ENCODE measurements at regions not wholly inside any gene's neighbourhood (a gene's known extent, or its start where the extent isn't known, plus 50 kb on each side); places are given as distances from the start of the nearest gene placed in this dataset.

DNA sequence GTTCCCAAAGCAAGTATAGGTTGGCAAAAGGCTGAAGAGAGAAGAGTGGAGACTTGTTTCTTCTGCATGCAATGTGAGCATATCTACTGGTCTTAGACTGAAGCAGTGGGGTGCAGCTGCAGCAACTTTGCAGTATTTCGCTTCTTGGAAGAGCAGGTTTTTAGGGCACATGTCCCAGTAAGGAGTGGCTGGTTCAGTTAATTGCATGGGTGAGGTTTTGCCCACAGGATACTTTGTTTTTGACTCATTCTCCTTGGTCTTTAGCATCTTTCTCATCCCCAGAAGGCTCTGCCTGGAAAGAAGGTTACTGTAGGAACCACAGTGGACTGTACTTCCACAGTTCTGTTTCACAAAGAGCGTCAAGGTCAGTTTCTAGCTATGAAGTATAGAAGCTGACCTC is 68.0 kb upstream of the NR3C2 start:
- Mint-ChIP-seq H3K4me3 (ENCODE audit: unreplicated experiment) (no peak overlapping the region), H3K27me3 (ENCODE audit: unreplicated experiment) (no peaks in the 10 kb centered on the region), H3K27ac (ENCODE audit: unreplicated experiment) (no peak overlapping the region), H3K4me1 (ENCODE audit: unreplicated experiment) (no peaks in the 10 kb centered on the region), H3K36me3 (ENCODE audit: unreplicated experiment) (no peaks in the 10 kb centered on the region), H3K9me3 (ENCODE audit: unreplicated experiment) (peaks cover 12% of the 10 kb centered on the region)
- no peak for DNase-seq (ENCODE audit: extremely low spot score, unreplicated experiment)
- TF ChIP-seq, protein P1, sequence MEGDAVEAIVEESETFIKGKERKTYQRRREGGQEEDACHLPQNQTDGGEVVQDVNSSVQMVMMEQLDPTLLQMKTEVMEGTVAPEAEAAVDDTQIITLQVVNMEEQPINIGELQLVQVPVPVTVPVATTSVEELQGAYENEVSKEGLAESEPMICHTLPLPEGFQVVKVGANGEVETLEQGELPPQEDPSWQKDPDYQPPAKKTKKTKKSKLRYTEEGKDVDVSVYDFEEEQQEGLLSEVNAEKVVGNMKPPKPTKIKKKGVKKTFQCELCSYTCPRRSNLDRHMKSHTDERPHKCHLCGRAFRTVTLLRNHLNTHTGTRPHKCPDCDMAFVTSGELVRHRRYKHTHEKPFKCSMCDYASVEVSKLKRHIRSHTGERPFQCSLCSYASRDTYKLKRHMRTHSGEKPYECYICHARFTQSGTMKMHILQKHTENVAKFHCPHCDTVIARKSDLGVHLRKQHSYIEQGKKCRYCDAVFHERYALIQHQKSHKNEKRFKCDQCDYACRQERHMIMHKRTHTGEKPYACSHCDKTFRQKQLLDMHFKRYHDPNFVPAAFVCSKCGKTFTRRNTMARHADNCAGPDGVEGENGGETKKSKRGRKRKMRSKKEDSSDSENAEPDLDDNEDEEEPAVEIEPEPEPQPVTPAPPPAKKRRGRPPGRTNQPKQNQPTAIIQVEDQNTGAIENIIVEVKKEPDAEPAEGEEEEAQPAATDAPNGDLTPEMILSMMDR (IDR thresholded peaks at IDR 0.05): no peak

DNA sequence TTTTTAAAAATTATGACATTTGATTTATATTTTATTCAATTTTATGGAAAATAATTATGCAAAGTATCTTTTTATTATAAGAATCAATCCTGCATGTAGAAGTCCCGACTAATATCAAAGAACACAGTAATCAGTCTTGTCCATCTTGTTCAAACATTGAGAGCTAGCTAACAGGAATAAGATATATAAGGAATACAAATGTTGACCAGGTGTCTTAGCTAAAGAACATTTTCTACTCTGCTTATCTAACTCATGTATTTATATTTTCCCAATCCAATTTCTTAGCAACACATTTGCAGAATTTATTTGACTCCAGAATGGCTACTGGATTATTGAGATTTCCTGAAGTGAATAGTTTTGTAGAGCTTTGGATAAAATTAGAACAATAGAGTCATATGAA is 61.5 kb upstream of the NR3C2 start:
- no peak for DNase-seq (ENCODE audit: extremely low spot score, unreplicated experiment)
- H3K4me3 Mint-ChIP-seq (ENCODE audit: unreplicated experiment): no peak overlapping the region
- no peak overlapping the region for H3K27ac Mint-ChIP-seq (ENCODE audit: unreplicated experiment)
- H3K9me3 Mint-ChIP-seq (ENCODE audit: unreplicated experiment): peaks cover 19% of the 10 kb centered on the region
- no peaks in the 10 kb centered on the region for H3K27me3 Mint-ChIP-seq (ENCODE audit: unreplicated experiment)
- no peaks in the 10 kb centered on the region for H3K36me3 Mint-ChIP-seq (ENCODE audit: unreplicated experiment)
- TF ChIP-seq, protein P1 (IDR thresholded peaks at IDR 0.05): no peak
- no peaks in the 10 kb centered on the region for H3K4me1 Mint-ChIP-seq (ENCODE audit: unreplicated experiment)

DNA sequence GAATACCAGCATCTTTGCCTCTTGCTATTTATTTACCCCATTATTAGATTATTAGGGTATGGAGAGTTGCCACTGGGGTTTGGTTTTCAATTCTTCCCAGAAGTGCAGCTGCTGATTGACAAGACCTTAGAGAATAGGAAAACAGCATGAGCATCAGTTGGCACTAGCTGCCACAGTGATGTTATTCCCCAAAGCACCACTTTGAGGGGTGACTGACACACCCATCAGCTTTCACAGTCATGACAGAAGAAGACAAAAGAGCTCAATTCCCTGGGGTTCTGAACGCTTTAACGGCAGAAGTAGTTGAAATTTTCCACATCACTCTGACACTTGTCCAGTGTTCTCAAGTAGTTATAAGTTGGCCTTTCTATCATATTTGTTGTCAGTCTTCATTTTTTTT is 55.0 kb upstream of the NR3C2 start:
- Mint-ChIP-seq H3K4me1 (ENCODE audit: unreplicated experiment) (no peaks in the 10 kb centered on the region), H3K36me3 (ENCODE audit: unreplicated experiment) (no peaks in the 10 kb centered on the region), H3K27ac (ENCODE audit: unreplicated experiment) (no peak overlapping the region), H3K27me3 (ENCODE audit: unreplicated experiment) (no peaks in the 10 kb centered on the region), H3K9me3 (ENCODE audit: unreplicated experiment) (peaks cover 10% of the 10 kb centered on the region), H3K4me3 (ENCODE audit: unreplicated experiment) (no peak overlapping the region)
- TF ChIP-seq, protein P1 (IDR thresholded peaks at IDR 0.05): no peak
- DNase-seq (ENCODE audit: extremely low spot score, unreplicated experiment): no peak

DNA sequence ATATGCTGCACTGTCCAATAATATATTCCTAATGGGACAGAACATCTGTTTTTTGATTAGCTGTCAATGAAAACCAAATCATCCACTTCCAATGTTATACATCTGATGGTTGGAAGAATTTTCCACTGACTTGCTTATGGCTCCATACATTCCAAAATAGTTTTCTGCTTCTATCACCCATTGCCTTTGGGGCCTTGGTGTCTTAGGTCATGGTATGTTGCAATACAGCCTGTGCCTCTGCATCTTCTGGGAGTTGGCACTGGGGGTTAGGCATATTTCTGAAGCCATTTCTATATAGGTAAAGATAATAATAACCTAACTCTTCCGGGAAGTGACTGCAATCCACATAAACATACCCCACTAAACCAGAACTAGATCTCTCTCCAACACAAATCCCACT is 53.2 kb upstream of the NR3C2 start:
- no peak overlapping the region for H3K27ac Mint-ChIP-seq (ENCODE audit: unreplicated experiment)
- TF ChIP-seq, protein P1 (IDR thresholded peaks at IDR 0.05): no peak
- no peaks in the 10 kb centered on the region for H3K36me3 Mint-ChIP-seq (ENCODE audit: unreplicated experiment)
- H3K4me3 Mint-ChIP-seq (ENCODE audit: unreplicated experiment): no peak overlapping the region
- H3K27me3 Mint-ChIP-seq (ENCODE audit: unreplicated experiment): no peaks in the 10 kb centered on the region
- no peaks in the 10 kb centered on the region for H3K4me1 Mint-ChIP-seq (ENCODE audit: unreplicated experiment)
- H3K9me3 Mint-ChIP-seq (ENCODE audit: unreplicated experiment): peaks cover under 1% of the 10 kb centered on the region
- DNase-seq (ENCODE audit: extremely low spot score, unreplicated experiment): no peak

Measured in osteocyte (in vitro differentiated cells).